ENCODE measurements at regions not wholly inside any gene's neighbourhood (a gene's known extent, or its start where the extent isn't known, plus 50 kb on each side); places are given as distances from the start of the nearest gene placed in this dataset.

- Histone ChIP-seq H3K36me3 (ENCODE audit: control insufficient read depth, insufficient read depth, low read length) (no peaks in the 10 kb centered on the region), H3K4me3 (ENCODE audit: low read depth, low read length) (no peak overlapping the region), H3K27me3 (ENCODE audit: control insufficient read depth, insufficient read depth, low read length) (no peaks in the 10 kb centered on the region)
- DNase-seq (ENCODE audit: low read depth) = no peak
- ChIA-PET POLR2A (no interaction called here), CTCF (no interaction called here)
- TF ChIP-seq CTCF (IDR thresholded peaks at IDR 0.05; ENCODE audit: insufficient read depth, low read depth, low read length) = no peak
Observed at GRCh38 chr6:114449659-114450058, 106.8 kb upstream of the HS3ST5 start.

DNA sequence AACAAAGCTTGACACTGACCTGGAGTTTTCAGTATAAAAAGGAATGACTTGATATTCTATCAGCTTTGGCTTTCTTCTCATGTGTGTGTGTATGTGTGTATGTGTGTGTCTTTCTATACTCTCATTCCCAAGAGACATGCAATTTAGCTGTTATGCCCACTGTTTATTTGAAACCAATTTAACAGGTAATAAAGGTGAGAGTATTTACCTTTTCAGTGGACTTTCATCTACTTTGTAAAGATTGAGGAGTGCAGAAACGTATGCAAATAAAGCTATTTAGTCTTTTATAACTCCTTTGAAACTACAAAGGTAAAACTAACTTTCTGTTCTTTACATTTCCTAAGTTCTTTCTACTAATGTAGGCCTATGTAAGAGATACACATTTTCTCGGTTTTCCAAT is 103.5 kb upstream of the HS3ST5 start:
- no peak for DNase-seq (ENCODE audit: low read depth)
- no peak overlapping the region for H3K4me3 ChIP-seq (ENCODE audit: low read depth, low read length)
- H3K27me3 ChIP-seq (ENCODE audit: control insufficient read depth, insufficient read depth, low read length) = no peaks in the 10 kb centered on the region
- TF ChIP-seq CTCF (IDR thresholded peaks at IDR 0.05; ENCODE audit: insufficient read depth, low read depth, low read length) = no peak
- H3K36me3 ChIP-seq (ENCODE audit: control insufficient read depth, insufficient read depth, low read length) = no peaks in the 10 kb centered on the region
- ChIA-PET POLR2A (no interaction called here), CTCF (no interaction called here)

DNA sequence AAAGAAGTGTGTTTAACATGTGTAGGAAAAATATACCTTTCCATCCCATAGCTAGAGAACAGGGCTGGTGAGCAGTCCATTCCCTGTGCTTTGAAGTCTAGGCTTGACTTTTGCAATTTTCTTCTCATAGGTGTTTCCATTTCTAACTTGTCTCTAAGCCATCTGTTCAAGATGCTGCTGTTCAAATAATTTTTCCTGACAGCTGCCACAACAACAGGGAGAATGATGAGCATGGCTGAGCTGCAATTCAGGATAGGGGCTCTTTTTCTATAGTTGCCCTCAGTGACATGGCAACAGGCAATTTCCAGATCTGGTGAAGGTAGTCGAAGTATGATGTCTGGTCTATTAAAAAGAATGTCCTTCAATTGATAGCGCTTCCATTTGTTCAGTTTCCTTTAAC is 103.0 kb upstream of the HS3ST5 start:
- H3K36me3 ChIP-seq (ENCODE audit: control insufficient read depth, insufficient read depth, low read length) = no peaks in the 10 kb centered on the region
- no peak for DNase-seq (ENCODE audit: low read depth)
- CTCF ChIA-PET = no interaction called here
- no peak overlapping the region for H3K4me3 ChIP-seq (ENCODE audit: low read depth, low read length)
- POLR2A ChIA-PET = no interaction called here
- TF ChIP-seq CTCF (IDR thresholded peaks at IDR 0.05; ENCODE audit: insufficient read depth, low read depth, low read length) = no peak
- H3K27me3 ChIP-seq (ENCODE audit: control insufficient read depth, insufficient read depth, low read length) = no peaks in the 10 kb centered on the region

- CTCF ChIA-PET = no interaction called here
- no peaks in the 10 kb centered on the region for H3K27me3 ChIP-seq (ENCODE audit: control insufficient read depth, insufficient read depth, low read length)
- DNase-seq (ENCODE audit: low read depth) = no peak
- no peak overlapping the region for H3K4me3 ChIP-seq (ENCODE audit: low read depth, low read length)
- TF ChIP-seq CTCF (IDR thresholded peaks at IDR 0.05; ENCODE audit: insufficient read depth, low read depth, low read length) = no peak
- POLR2A ChIA-PET = no interaction called here
- H3K36me3 ChIP-seq (ENCODE audit: control insufficient read depth, insufficient read depth, low read length) = no peaks in the 10 kb centered on the region
Observed at GRCh38 chr6:114439411-114439810, 96.6 kb upstream of the HS3ST5 start.

GRCh38 chr6:114437235-114437634 is 94.4 kb upstream of the HS3ST5 start:
- no peak for DNase-seq (ENCODE audit: low read depth)
- Histone ChIP-seq H3K36me3 (ENCODE audit: control insufficient read depth, insufficient read depth, low read length) (no peaks in the 10 kb centered on the region), H3K27me3 (ENCODE audit: control insufficient read depth, insufficient read depth, low read length) (no peaks in the 10 kb centered on the region), H3K4me3 (ENCODE audit: low read depth, low read length) (no peak overlapping the region)
- ChIA-PET POLR2A (no interaction called here), CTCF (no interaction called here)
- no peak for TF ChIP-seq CTCF (IDR thresholded peaks at IDR 0.05; ENCODE audit: insufficient read depth, low read depth, low read length)
